ENCODE measurements at regions not wholly inside any gene's neighbourhood (a gene's known extent, or its start where the extent isn't known, plus 50 kb on each side); places are given as distances from the start of the nearest gene placed in this dataset.
"Not testable (repeated sequence)": the region's sequence is repeated elsewhere in the genome, so short reads cannot be mapped to it uniquely, and the experiment has no call there.

DNA sequence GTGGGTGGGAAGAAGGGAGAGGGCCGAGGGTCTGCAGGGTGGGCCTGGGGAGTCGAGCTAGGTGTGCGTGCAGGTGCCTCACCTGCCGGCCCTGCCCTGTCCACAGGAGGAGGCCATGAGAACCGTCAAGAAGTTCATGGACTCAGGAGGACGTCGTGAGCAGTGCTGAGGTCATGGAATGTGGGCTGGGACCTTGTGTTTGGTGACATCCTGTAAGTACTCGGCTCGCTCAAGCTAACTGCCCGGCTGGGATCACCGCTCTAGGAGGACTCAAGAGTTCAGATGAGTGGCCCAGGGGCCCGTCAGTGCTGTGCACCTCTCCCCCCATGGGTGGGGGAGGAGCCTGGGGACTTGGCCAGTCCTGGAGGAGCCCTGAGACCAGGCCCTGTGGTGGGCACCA lies 4444.0 kb upstream of the TPTE start:
- not testable (repeated sequence) for DNase-seq, H3K4me1 ChIP-seq, H3K4me3 ChIP-seq, H3K36me3 ChIP-seq, H3K9me3 ChIP-seq, H3K27me3 ChIP-seq, H3K27ac ChIP-seq

DNA sequence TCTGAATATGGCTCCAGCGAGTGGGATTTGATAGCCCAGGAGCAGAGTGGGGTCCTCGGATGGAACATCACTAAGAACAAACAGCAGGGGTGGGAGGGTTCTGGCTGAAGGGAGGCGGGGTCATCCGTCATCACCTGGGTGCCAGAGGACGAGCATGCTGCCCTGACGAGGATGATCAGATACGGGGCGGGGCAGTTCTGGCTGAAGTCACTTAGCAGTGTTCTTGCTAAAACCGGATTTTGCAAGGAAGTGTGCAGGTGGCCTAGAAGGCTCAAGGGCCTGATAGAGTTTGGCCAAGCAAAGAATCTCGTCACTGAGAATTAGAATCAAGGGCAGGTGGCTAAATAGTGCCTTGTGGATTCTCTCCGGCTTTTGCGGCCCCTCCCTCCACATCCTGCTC lies 4442.5 kb upstream of the TPTE start:
- H3K4me3 ChIP-seq, H3K4me1 ChIP-seq, H3K27me3 ChIP-seq, H3K36me3 ChIP-seq, H3K27ac ChIP-seq, H3K9me3 ChIP-seq: not testable (repeated sequence)
- peak in 1 of 3 donors; percentile 38 for DNase-seq

DNA sequence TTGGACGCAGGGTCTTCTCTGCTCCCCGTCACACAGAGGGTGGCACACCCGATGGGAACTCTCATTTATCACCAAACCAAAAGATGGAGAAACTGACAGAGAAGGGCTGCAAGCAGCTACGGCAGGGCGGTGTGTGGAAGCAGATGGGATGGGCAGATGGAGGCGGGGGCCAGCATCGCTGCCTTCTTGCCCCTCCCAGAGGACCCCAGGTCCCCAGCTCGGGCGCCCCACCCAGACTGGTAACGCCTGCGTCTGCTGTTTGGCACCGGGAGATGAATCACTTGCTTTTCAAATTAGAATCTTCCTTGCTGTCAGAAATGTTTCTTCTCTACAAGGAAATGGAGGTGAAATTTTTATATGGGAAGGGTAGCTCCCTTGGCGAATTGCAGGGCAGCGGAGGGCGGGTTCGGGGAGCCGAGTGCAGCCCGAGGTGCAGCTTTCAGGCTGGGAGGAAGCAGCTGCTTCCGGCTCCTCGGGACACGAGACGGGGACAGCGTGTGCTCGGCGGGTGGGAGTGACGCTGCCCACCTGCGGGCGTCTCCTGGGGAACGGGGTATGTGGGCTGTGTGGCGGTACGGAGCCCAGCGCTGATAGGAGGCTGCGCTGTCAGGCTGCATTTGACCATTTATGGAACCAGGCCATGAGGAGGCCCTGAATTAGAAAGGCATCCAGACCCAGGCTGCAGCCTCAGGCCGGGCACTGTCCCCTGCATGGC lies 4440.3 kb upstream of the TPTE start:
- H3K9me3 ChIP-seq, H3K4me1 ChIP-seq, DNase-seq, H3K4me3 ChIP-seq, H3K27ac ChIP-seq, H3K36me3 ChIP-seq, H3K27me3 ChIP-seq: not testable (repeated sequence)

DNA sequence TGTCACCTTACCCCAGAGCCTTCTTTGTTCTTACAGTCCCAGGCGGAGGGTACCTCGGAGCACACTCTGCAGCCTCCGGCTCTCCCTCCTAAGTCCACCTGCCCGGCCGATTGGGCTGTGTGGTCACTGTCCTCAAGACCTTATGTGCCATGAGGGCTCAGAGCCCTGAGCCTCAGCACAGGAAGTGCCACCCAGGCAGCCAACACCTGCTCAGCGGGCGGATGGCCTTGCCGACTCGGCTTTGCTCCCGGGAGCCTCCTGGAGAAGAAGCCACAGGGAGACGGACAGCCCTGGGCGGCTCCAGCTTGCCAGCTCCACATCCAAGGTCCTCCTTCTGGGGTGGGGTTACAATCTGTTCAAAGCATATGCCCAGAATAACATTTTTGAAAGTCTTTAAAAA lies 4439.2 kb upstream of the TPTE start:
- not testable (repeated sequence) for H3K4me3 ChIP-seq, DNase-seq, H3K27me3 ChIP-seq, H3K27ac ChIP-seq, H3K36me3 ChIP-seq, H3K9me3 ChIP-seq, H3K4me1 ChIP-seq

DNA sequence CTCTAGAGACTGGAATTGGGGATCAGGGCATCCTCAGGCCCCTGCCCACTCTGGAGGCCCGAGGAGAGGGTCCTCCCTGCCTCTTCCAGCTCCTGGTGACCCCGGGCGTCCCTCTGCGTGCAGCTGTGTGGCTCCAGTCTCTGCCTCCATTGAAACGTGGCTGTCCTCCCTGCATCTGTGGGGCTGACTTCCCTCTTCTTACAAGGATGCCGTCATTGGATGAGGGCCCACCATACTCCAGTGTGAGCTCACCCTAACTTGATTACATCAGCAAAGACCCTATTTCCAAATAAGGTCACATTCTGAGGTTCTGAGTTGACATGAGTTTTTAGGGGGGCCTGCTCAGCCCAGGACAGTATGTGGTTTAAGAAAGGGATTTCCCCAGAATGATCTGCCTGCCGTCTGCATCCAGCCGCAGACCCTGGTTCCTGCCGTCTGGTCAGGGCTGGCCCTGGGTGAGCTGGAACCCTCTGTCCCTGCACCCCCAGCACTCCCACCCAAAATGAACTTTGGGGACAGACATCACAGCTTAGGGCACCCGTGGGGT lies 4437.7 kb upstream of the TPTE start:
- not testable (repeated sequence) for H3K36me3 ChIP-seq, H3K27me3 ChIP-seq, H3K4me3 ChIP-seq, H3K4me1 ChIP-seq, H3K27ac ChIP-seq, DNase-seq, H3K9me3 ChIP-seq

DNA sequence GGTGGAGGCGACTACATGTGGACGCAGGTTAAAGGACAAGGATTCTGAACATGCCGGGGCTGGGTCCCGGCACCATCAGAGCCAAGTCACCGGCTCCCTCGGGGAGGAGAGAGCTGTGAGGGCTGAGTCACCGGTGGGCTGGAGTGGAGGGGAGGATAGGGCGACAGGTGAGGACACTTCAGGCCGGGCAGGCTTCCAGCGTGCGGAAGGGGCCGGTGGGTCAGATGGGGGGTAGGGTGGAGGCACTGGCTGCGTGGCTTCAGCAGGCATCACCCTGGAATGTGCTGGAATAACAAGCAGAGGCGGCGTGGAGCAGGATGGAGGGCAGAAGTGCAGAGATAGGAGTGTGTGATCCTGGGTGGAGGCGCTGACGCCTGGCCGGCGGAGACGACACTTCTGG lies 4435.3 kb upstream of the TPTE start:
- not testable (repeated sequence) for H3K4me1 ChIP-seq, H3K27ac ChIP-seq, H3K27me3 ChIP-seq, H3K36me3 ChIP-seq, DNase-seq, H3K9me3 ChIP-seq, H3K4me3 ChIP-seq

DNA sequence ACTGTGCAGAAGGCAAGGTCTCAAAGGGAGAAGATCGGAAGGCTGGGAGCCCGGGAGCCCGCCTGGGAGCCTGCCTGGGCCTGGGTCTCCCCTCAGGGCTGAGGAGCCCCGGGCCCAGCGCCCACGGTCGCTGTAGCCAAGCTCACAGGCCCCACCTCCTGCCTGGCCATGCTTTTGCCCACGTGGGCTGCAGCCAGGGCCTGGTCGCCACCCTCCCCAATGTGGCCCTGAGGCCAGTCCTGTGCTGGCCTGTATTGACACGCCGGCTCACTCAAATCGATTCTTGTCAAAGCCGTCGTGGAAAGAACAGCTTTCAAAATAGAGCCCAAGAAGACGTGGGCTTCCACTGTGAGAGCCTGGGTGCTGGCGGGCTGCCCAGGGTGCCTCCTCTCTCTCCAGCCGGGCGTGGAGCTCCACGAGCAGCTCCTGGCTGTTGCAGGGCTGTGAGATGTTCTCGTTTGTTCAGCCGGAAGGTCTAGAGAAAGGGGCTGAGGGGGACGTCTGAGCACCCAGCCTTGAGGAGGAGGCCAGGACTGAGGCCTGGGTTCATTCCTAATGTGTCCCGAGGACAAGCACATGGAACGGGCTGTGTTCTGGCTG lies 4433.7 kb upstream of the TPTE start:
- H3K36me3 ChIP-seq, H3K9me3 ChIP-seq, DNase-seq, H3K4me3 ChIP-seq, H3K4me1 ChIP-seq, H3K27ac ChIP-seq, H3K27me3 ChIP-seq: not testable (repeated sequence)

DNA sequence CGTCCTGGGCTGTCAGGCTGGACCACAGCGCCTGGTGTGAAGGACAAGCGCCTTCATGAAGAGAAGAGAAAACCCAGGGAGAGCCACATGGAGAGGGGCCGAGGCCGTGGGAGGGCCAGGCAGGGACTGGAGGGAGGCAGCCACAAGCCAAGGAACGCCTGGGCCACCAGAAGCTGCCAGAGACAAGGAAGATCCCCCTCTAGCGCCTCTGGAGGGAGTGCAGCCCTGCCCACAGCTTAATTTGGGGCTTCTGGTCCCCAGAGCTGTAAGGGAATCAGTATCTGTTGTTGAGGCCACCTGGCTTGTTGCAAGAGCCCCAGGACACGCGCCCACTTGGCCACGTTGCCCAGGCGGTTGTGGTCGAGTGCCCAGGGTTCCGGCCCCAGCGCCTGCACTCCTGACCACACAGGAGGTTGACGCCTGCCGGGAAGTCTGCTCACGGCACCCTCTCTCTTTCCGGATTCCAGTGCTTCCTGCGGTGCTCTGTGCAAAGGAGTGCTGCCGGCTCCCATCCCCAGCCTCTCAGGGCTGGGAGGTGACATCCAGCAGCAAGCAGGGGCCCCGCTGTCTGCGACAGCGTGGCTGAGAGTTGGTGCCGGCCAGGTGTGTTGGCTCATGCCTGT lies 4431.0 kb upstream of the TPTE start:
- H3K9me3 ChIP-seq: not testable (repeated sequence)

DNA sequence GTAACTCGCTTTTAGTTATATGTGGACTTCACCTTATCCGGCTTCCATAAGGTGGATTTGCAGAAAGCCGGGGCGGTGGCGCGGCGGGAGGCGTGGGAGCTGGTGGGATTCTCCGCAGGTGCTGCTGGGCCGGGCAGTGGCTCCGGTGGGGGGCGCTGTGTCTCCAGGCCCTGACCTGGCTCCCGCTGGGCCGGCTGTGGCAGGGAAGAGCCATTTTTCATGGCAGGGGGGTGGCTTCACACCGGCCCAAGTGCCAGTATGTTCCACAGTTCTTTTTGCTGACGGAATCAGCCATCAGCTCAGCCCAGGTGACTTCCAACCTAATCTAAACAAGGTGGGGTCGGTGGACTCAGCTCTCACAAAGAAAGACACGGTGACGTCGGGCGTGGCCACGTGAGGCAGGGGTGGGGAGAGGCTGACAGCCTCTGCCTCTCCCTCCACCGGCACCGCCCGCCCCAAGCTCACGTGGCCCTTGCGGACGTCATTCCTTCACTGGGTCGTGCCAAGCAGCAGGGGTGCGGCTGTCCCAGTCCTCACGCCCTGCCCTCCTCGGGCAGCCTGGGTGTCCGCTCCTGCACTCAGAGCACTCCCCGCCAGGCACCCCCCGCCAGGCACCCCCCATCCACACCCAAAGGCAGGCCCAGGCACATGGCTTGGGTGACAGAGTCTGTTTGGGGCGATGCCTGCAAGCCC lies 4429.9 kb upstream of the TPTE start:
- not testable (repeated sequence) for H3K36me3 ChIP-seq, H3K27me3 ChIP-seq, H3K4me3 ChIP-seq, H3K27ac ChIP-seq, H3K4me1 ChIP-seq, DNase-seq, H3K9me3 ChIP-seq

More for the DNA sequence above, 4431.0 kb upstream of the TPTE start:
- not testable (repeated sequence) for H3K27ac ChIP-seq, H3K4me1 ChIP-seq, H3K36me3 ChIP-seq, DNase-seq, H3K27me3 ChIP-seq, H3K4me3 ChIP-seq

DNA sequence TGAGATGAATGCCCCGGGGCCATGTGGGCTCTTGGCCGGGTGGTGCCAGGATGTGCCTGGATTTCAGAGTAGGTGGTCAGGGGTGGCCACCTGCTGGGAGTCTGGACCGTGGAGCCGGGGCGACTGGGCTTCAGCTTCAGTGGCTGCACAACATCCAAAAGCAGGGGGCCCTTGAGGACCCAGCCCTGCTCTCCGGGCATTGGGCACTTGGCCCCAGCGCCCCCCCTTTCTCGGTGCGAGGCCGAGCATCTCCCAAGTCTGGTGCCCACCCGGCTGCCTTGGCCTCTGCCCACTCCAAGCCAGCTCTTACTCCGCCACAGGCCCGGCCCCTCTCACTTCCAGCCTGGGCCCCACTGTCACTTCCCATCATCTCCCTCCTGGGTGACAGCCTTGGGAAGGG lies 4429.0 kb upstream of the TPTE start:
- DNase-seq: peak in 1 of 3 donors; percentile 13
- H3K9me3 ChIP-seq, H3K4me1 ChIP-seq, H3K4me3 ChIP-seq, H3K27me3 ChIP-seq, H3K27ac ChIP-seq, H3K36me3 ChIP-seq: not testable (repeated sequence)

DNA sequence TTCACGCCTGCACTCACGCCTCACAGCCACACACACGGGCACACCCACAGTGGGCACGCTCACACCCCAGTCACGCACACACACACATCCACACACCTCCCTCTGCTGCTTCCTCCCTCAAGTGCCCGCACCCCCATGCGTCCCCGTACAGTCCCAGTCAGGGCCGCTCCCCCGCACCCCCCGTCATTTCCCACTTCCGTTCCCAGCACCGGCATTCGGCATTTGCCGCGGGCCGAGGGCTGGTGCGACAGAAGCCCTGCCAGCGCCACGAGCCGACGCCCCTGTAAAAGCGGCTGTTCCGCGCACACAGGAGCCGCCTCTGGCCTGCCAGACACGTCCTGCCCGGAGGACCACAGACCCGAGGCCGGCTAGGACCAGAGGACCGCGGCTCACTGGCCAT lies 4428.0 kb upstream of the TPTE start:
- peak in 2 of 3 donors; percentile 19 to 47 for DNase-seq
- not testable (repeated sequence) for H3K4me3 ChIP-seq

DNA sequence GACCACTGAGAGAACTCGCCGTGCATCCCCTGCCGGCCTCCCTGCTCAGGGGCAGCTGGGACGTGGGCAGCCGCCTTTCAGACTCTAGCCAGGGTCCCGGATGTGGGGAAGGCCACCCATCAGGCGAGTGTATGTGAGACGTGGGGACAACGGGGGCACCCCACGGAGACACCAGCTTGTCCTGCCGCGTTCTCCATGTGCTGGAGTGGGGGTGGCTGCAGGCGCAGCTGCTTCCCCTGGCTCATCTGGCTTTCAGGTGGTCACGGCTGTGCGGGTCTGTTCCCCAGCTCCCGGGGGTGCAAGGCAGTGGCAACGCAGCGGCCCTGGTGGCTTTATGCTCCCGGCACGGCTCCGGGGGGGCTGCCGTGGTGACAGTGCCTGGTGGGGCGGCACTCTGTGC lies 4427.5 kb upstream of the TPTE start:
- not testable (repeated sequence) for H3K4me3 ChIP-seq, H3K27ac ChIP-seq, H3K27me3 ChIP-seq, H3K9me3 ChIP-seq, H3K36me3 ChIP-seq, H3K4me1 ChIP-seq
- DNase-seq: peak in 1 of 3 donors; percentile 24

More for the DNA sequence above, 4428.0 kb upstream of the TPTE start:
- H3K9me3 ChIP-seq, H3K27ac ChIP-seq, H3K27me3 ChIP-seq, H3K36me3 ChIP-seq, H3K4me1 ChIP-seq: not testable (repeated sequence)

DNA sequence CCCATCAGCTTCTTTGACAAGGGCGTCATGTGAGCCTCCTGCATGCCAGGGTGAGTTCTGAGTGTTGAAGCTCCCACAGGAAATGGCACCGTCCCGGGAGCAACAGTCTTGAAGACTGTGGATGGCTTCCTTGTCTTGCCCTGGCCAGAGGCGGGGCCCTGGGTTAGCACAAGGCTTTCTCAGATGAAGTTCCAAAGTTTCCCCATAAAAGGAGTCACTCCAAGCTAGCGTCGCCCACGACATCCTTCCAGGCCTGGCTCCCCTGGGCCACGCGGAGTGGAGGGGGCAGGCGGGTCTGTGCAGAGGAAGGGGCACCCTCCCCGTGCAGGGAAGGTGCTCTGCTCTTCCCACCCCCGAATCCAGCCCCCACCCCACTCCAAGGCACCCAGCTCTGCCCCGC lies 4426.1 kb upstream of the TPTE start:
- H3K9me3 ChIP-seq, DNase-seq, H3K27me3 ChIP-seq, H3K4me3 ChIP-seq, H3K36me3 ChIP-seq, H3K4me1 ChIP-seq: not testable (repeated sequence)
- peak overlapping the region in 1 of 4 donors; percentile 39 for H3K27ac ChIP-seq

DNA sequence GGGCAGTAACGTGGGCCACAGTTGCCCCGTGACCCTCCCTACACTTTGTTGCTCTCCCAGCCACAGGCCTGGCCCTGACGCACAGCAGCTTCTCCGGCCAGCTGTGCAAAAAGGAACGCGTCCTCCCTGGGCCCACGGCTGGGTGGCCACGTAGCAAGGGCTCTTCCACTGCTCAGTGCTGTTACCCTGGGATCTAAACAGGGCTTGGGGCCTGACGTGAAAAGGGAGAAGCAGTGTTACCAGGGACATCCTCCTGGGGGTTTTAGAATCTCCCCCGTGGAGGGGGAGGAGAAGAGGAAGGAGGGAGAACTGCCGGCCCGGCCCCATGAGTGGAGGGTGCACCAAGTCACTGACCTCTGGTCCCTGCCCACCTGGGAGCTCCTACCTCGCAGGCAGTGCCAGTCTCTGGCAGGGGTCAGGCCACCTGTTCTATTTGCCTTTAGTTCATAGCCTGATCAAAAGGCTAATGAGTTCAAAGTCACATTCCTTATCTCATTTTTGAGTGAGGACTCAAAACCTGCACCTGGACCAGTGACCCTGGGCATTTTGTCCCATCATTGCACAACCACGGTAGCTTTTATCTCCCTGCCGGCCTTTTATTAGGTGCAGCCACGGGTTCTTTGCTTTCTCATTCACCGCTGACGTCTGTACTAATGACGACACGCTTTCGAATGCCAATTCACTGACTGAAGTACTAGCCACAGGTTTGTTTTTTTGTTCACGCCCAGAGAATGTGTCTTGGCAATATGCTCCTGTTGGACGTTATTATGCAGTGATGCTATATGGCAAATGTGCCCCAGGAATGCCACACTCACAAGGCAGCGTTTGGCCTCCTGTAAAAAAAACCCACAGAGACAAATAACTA lies 4424.6 kb upstream of the TPTE start:
- H3K27ac ChIP-seq, DNase-seq, H3K9me3 ChIP-seq, H3K27me3 ChIP-seq, H3K36me3 ChIP-seq, H3K4me1 ChIP-seq, H3K4me3 ChIP-seq: not testable (repeated sequence)
